Neural cell (in vitro differentiated cells): ENCODE measurements at regions not wholly inside any gene's neighbourhood (a gene's known extent, or its start where the extent isn't known, plus 50 kb on each side); places are given as distances from the start of the nearest gene placed in this dataset.

Experiments used
- CTCF ChIP-seq: fragments of 450-650 bp; IDR thresholded peaks from 2 replicates; pipeline ENCODE4 v1.5.1; 2014; ENCODE audit warnings: antibody characterized with exemption, mild to moderate bottlenecking, moderate library complexity; ENCODE audit not compliant: poor library complexity, severe bottlenecking
- EP300 ChIP-seq: fragments of 450-650 bp; conservative IDR thresholded peaks from 2 replicates; pipeline ENCODE4 v1.6.1; 2014; ENCODE audit warnings: antibody characterized with exemption, mild to moderate bottlenecking, moderate library complexity; ENCODE audit not compliant: poor library complexity, severe bottlenecking
- EZH2 ChIP-seq: fragments of 200-600, 300-800 bp; shearing (Covaris generic), sonication (generic); IDR thresholded peaks from 2 replicates; pipeline ENCODE4 v1.6.1; 2014; ENCODE audit warnings: antibody characterized with exemption, low read length, borderline replicate concordance, mild to moderate bottlenecking; ENCODE audit not compliant: insufficient read depth, poor library complexity, severe bottlenecking
- MXI1 ChIP-seq: fragments of 450-650 bp; conservative IDR thresholded peaks from 2 replicates; pipeline ENCODE4 v1.6.1; 2014; ENCODE audit warnings: antibody characterized with exemption, mild to moderate bottlenecking; ENCODE audit not compliant: poor library complexity, severe bottlenecking
- POLR2AphosphoS5 ChIP-seq: IDR thresholded peaks from 2 replicates; pipeline ENCODE4 v1.6.1; 2012
- RAD21 ChIP-seq: fragments of 450-650 bp; conservative IDR thresholded peaks from 2 replicates; pipeline ENCODE4 v1.6.1; 2014; ENCODE audit warnings: antibody characterized with exemption, mild to moderate bottlenecking, moderate library complexity
- REST ChIP-seq: IDR thresholded peaks from 2 replicates; pipeline ENCODE4 v1.6.1; 2012; ENCODE audit warnings: borderline replicate concordance
- TAF1 ChIP-seq: IDR thresholded peaks from 2 replicates; pipeline ENCODE4 v1.6.1; 2012; ENCODE audit warnings: low read depth

- no peak for TF ChIP-seq POLR2AphosphoS5
- no peak for TF ChIP-seq CTCF
- TF ChIP-seq TAF1: no peak
- TF ChIP-seq EZH2: no peak
- TF ChIP-seq MXI1: no peak
- no peak for TF ChIP-seq RAD21
- no peak for TF ChIP-seq EP300
- TF ChIP-seq REST: no peak
These were observed 181.9 kb downstream of the CXCL12 start for GRCh38 chr10:44202952-44203351.
